Epithelial cell of proximal tubule (primary cell): ENCODE measurements at regions not wholly inside any gene's neighbourhood (a gene's known extent, or its start where the extent isn't known, plus 50 kb on each side); places are given as distances from the start of the nearest gene placed in this dataset.

Experiments
- DNase-seq: peaks from one replicate; pipeline ENCODE4 v3.0.0-alpha.2; 2011; ENCODE audit warnings: low read depth
- H3K4me3 ChIP-seq: 2 replicates; pipeline ENCODE4 v1.5.1; 2011; ENCODE audit warnings: low read depth, mild to moderate bottlenecking, low read length
- CTCF ChIP-seq: conservative IDR thresholded peaks from 2 replicates; pipeline ENCODE4 v1.5.1; 2012; ENCODE audit warnings: low read depth, mild to moderate bottlenecking, low read length

- no peak for DNase-seq
- H3K4me3 ChIP-seq = no peak overlapping the region
- no peak for TF ChIP-seq CTCF
Observed at GRCh38 chr3:132911741-132912415, 126.3 kb upstream of the TMEM108 start.

- DNase-seq = no peak
- TF ChIP-seq CTCF = no peak
- no peak overlapping the region for H3K4me3 ChIP-seq
Observed at GRCh38 chr3:132907293-132907692, 130.9 kb upstream of the TMEM108 start.

- no peak for TF ChIP-seq CTCF
- DNase-seq = no peak
- H3K4me3 ChIP-seq = no peak overlapping the region
Observed at GRCh38 chr3:132900481-132900880, 137.7 kb upstream of the TMEM108 start.

GRCh38 chr3:132898141-132898540, 140.1 kb upstream of the TMEM108 start:
- DNase-seq = no peak
- no peak overlapping the region for H3K4me3 ChIP-seq
- no peak for TF ChIP-seq CTCF

- H3K4me3 ChIP-seq = no peak overlapping the region
- DNase-seq = no peak
- no peak for TF ChIP-seq CTCF
Observed at GRCh38 chr3:132892956-132893355, 145.2 kb upstream of the TMEM108 start.

GRCh38 chr3:132881756-132882409, 156.3 kb upstream of the TMEM108 start:
- no peak for DNase-seq
- H3K4me3 ChIP-seq = no peak overlapping the region
- no peak for TF ChIP-seq CTCF

- no peak for TF ChIP-seq CTCF
- no peak overlapping the region for H3K4me3 ChIP-seq
- no peak for DNase-seq
Observed at GRCh38 chr3:132880986-132881385, 157.2 kb upstream of the TMEM108 start.
